MCF 10A (cell line): ENCODE measurements at regions not wholly inside any gene's neighbourhood (a gene's known extent, or its start where the extent isn't known, plus 50 kb on each side); places are given as distances from the start of the nearest gene placed in this dataset.

Source experiments
- BruUV-seq: library from RNA; stranded (reverse); fragments of 400-500 nt; replicated peaks from 2 replicates; lab custom pipeline; 2021; lab: Mats Ljungman, UMichigan
- CTCF ChIA-PET: fragments of 300-600 bp; sonication (Branson Sonifier 250); formaldehyde crosslinking; extraction: SDS; loops from one replicate; lab custom pipeline; 2021; ENCODE audit warnings: antibody characterized with exemption, inconsistent platforms; lab: Yijun Ruan, JAX
- POLR2A ChIA-PET: fragments of 300-600, 350-650 bp; sonication (Branson Sonifier 250); formaldehyde crosslinking; extraction: SDS; loops from one replicate; lab custom pipeline; 2020; ENCODE audit warnings: antibody characterized with exemption, inconsistent platforms; lab: Yijun Ruan, JAX
- DNase-seq: peaks from one replicate; pipeline ENCODE4 v3.0.0-alpha.2; 2018; ENCODE audit not compliant: unreplicated experiment
- H3K27ac Mint-ChIP-seq: one replicate; pipeline ENCODE4 v1.8.0; 2022; ENCODE audit warnings: mild to moderate bottlenecking, low read depth, mixed read lengths; ENCODE audit not compliant: unreplicated experiment
- H3K27me3 Mint-ChIP-seq: one replicate; pipeline ENCODE4 v1.8.0; 2022; ENCODE audit warnings: mixed read lengths; ENCODE audit not compliant: insufficient read depth, unreplicated experiment
- H3K36me3 Mint-ChIP-seq: one replicate; pipeline ENCODE4 v1.8.0; 2022; ENCODE audit warnings: mild to moderate bottlenecking, moderate library complexity, mixed read lengths; ENCODE audit not compliant: insufficient read depth, unreplicated experiment
- H3K4me1 Mint-ChIP-seq: one replicate; pipeline ENCODE4 v1.8.0; 2022; ENCODE audit warnings: mixed read lengths; ENCODE audit not compliant: insufficient read depth, unreplicated experiment
- H3K4me3 Mint-ChIP-seq: one replicate; pipeline ENCODE4 v1.8.0; 2022; ENCODE audit warnings: mild to moderate bottlenecking, moderate library complexity, mixed read lengths; ENCODE audit not compliant: unreplicated experiment
- H3K9me3 Mint-ChIP-seq: one replicate; pipeline ENCODE4 v1.8.0; 2022; ENCODE audit warnings: mixed read lengths; ENCODE audit not compliant: unreplicated experiment
- CTCF ChIP-seq: fragments of 200-600 bp; IDR thresholded peaks from one replicate; pipeline ENCODE4 v1.8.0; 2022; ENCODE audit warnings: antibody characterized with exemption, mild to moderate bottlenecking; ENCODE audit not compliant: unreplicated experiment
- intact Hi-C: fragments of 100-400 bp; cut with micrococcal nuclease; formaldehyde crosslinking; loops from 2 replicates; pipeline ENCODE4 v1.14.1; 2022

GRCh38 chr3:68479779-68480178 is 452.6 kb downstream of the TAFA4 start:
- no TSS peak for BruUV-seq
- CTCF ChIA-PET = no interaction called here
- Mint-ChIP-seq H3K27ac (no peak overlapping the region), H3K27me3 (peaks cover 11% of the 10 kb centered on the region), H3K4me1 (no peaks in the 10 kb centered on the region), H3K4me3 (no peak overlapping the region), H3K36me3 (no peaks in the 10 kb centered on the region), H3K9me3 (no peaks in the 10 kb centered on the region)
- no peak for TF ChIP-seq CTCF
- intact Hi-C loops = no loop called here
- POLR2A ChIA-PET = no interaction called here
- DNase-seq = no peak

GRCh38 chr3:68468695-68469375 is 463.5 kb downstream of the TAFA4 start:
- DNase-seq = no peak
- TF ChIP-seq CTCF = no peak
- Mint-ChIP-seq H3K4me3 (no peak overlapping the region), H3K27ac (no peak overlapping the region), H3K36me3 (no peaks in the 10 kb centered on the region), H3K9me3 (no peaks in the 10 kb centered on the region), H3K27me3 (no peaks in the 10 kb centered on the region), H3K4me1 (no peaks in the 10 kb centered on the region)
- intact Hi-C loops = no loop called here
- ChIA-PET POLR2A (no interaction called here), CTCF (interaction anchor here (0.6 kb wide), 1 partner anchor 27 kb away, joined by 4 read pairs; no protein-coding TSS in a partner anchor)
- no TSS peak for BruUV-seq

- intact Hi-C loops = no loop called here
- Mint-ChIP-seq H3K36me3 (no peaks in the 10 kb centered on the region), H3K9me3 (no peaks in the 10 kb centered on the region), H3K27me3 (no peaks in the 10 kb centered on the region), H3K27ac (no peak overlapping the region), H3K4me3 (no peak overlapping the region), H3K4me1 (no peaks in the 10 kb centered on the region)
- ChIA-PET POLR2A (no interaction called here), CTCF (no interaction called here)
- TF ChIP-seq CTCF = no peak
- no peak for DNase-seq
- BruUV-seq = no TSS peak
Observed at GRCh38 chr3:68467465-68467864, 464.9 kb downstream of the TAFA4 start.

- CTCF ChIA-PET = no interaction called here
- BruUV-seq = no TSS peak
- Mint-ChIP-seq H3K9me3 (no peaks in the 10 kb centered on the region), H3K27ac (no peak overlapping the region), H3K4me1 (no peaks in the 10 kb centered on the region), H3K4me3 (no peak overlapping the region), H3K36me3 (no peaks in the 10 kb centered on the region), H3K27me3 (peaks cover 10% of the 10 kb centered on the region)
- TF ChIP-seq CTCF = no peak
- POLR2A ChIA-PET = no interaction called here
- no peak for DNase-seq
- intact Hi-C loops = no loop called here
Observed at GRCh38 chr3:68458581-68458980, 473.8 kb downstream of the TAFA4 start.
